ENCODE measurements at regions not wholly inside any gene's neighbourhood (a gene's known extent, or its start where the extent isn't known, plus 50 kb on each side); places are given as distances from the start of the nearest gene placed in this dataset.

DNA sequence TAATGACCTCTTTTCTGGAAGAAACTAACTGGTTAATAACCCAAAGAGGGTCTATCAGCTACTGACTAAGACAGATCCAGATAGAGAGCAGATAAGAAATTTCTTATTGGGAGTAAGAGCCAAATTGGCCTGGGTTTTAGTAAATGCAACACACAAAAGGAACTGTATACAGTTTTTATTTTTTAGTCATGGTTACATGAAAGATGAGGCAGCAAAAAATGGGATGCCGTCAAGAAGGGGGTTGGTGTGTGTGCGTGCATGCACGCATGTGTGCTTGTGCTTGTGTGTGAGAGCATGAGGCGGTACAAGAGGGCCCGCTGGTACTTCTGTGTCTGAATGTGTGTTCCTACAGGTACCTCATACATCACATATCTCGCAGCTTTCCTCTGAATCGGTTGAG, 466.2 kb upstream of the HNRNPA3 start:
- H3K9me3 ChIP-seq: no peaks in the 10 kb centered on the region
- H3K4me3 ChIP-seq: no peak overlapping the region
- H3K36me3 ChIP-seq: no peaks in the 10 kb centered on the region
- no peaks in the 10 kb centered on the region for H3K27me3 ChIP-seq
- no peak for DNase-seq

DNA sequence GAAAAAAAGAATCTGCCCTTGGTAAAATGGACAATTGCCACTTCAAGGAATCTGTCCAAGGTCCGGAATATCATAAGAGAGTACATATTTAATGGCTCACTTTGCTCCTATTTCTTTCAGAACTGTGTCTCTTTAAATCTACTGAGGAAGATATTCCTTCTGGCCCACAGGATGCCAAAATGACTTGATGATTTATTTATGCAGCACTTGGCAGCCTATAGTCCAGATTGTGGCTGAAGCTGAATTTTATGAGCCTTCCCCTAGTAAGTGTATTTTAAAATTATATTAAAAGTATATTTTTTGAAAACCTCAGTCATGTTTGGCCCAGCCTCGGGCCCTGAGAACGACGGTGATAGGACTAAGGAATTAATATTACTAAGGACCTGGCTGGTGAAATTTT, 465.1 kb upstream of the HNRNPA3 start:
- Histone ChIP-seq H3K4me3 (no peak overlapping the region), H3K27me3 (no peaks in the 10 kb centered on the region)
- no peak for DNase-seq

DNA sequence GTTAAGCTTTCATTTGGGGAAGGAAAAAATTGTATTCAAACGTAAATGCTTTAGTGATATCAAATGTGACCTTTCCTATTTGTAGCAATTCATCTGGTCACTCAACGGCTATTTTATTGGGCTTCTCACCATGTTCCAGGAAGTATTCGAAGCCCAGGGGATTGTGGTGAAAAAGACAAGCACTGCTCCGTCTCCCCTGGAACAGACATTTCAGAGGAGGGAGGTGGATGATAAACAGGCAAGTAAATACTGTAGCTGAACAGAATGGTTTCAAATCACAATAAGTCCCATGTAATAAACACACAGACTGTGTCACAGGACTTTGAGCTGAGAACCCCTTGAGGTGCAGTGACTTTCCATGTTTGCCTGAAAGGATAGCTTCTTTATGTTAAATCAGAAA, 464.7 kb upstream of the HNRNPA3 start:
- H3K9me3 ChIP-seq: no peaks in the 10 kb centered on the region
- no peaks in the 10 kb centered on the region for H3K27me3 ChIP-seq
- no peaks in the 10 kb centered on the region for H3K36me3 ChIP-seq
- DNase-seq: no peak
- H3K4me3 ChIP-seq: no peak overlapping the region

More for the DNA sequence above, 465.1 kb upstream of the HNRNPA3 start:
- Histone ChIP-seq H3K36me3 (no peaks in the 10 kb centered on the region), H3K9me3 (no peaks in the 10 kb centered on the region)

DNA sequence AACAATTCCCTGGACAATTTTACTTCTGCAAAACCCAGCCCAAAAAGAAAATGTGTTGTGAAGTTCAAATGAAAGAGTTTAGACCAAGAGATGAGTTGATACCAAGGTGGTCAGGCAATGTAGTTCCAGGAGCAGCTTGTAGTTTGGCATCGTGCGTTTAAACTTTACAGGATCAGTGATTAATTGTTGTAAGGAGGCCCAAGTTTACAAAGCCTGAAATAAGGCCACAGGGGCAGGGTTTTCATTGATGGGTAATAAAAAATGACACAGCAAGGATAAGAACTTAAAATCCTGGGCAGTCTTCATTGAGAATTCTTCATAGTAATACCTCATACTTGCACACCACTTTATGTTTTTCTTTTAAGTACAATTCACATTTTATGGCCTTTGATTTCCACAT, 463.9 kb upstream of the HNRNPA3 start:
- no peak for DNase-seq
- Histone ChIP-seq H3K36me3 (no peaks in the 10 kb centered on the region), H3K4me3 (no peak overlapping the region), H3K9me3 (no peaks in the 10 kb centered on the region), H3K27me3 (no peaks in the 10 kb centered on the region)

DNA sequence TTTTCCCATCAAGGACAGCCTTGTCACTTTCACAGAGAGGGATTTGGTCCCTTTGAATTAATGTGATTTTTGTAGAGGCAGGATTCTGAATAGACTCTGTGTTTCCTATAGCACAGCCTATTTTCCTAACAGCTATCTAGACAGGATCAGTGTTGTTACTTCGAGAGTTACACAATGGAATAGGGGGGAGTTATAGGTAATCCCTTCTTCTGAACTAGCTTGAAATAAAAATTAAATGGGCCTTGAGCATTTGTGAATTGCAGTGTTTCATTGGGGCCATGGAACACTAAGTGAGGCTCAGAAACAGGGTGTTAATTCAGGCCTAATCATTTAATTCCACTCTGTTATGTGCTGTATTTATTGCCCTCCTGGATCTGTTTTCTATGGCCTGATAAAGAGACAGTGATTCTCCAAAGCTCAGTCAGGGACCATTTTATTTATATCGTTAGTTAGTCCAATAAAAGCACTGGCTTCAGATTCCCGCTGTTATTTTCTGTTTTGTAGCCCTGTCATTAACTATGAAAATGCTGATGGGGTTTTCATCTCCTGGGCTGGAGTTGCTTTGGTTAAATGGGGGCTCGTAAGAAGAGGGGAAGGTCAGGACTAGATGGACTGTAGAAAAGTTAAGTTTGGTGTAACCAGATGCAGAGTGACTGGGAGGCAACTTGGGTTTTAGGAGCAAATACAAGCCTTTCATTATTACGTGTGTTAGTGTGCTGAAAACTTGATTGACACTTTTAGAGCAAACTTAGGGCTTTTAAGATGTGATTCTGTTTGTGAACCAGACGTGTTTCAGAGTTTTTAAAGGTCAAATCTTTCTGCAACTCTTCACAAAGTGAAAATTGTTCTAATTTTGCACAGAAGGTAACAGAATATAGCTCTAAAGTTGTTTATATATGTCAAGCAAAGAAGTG, 461.0 kb upstream of the HNRNPA3 start:
- no peaks in the 10 kb centered on the region for H3K9me3 ChIP-seq
- no peaks in the 10 kb centered on the region; the same call in 1 of the 2 replicates for H3K27me3 ChIP-seq
- no peak for DNase-seq
- H3K4me3 ChIP-seq: no peak overlapping the region
- no peaks in the 10 kb centered on the region for H3K36me3 ChIP-seq

DNA sequence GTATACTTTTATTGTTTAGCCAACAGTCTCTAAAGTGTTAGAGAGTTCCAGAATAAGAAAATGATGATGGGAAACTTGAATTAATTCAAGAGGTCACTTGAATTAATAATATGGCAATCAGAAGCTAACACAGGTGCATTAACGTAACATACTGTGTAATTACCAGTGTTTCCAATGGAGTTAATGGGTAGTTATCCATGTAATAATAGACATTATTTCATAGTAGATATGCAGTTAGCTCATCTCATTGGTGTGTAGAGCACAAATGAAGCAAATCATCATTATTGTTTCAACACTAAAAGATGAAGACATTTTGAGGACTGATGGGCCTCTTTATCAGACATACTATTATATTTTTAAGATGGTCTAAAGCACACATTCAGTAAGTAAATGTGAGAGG, 460.3 kb upstream of the HNRNPA3 start:
- Histone ChIP-seq H3K9me3 (no peaks in the 10 kb centered on the region), H3K4me3 (no peak overlapping the region), H3K27me3 (no peaks in the 10 kb centered on the region; the same call in 1 of the 2 replicates), H3K36me3 (no peaks in the 10 kb centered on the region)
- DNase-seq: no peak

DNA sequence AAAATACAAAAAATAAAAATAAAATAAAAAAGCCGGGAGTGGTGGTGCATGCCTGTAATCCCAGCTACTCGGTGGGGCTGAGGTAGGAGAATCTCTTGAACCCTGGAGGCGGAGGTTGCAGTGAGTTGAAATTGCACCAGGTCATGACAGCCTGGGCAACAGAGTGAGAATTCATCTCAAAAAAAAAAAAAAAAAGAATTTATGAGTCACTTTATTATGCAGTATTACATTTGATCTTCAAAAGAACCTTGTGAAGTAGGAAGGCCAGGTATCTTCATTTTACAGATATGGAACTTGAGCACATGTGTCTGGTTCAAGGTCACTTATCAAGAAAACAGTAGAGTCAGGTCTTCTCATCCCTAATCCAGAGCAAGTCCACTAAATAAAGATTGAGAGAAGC, 459.4 kb upstream of the HNRNPA3 start:
- no peaks in the 10 kb centered on the region for H3K9me3 ChIP-seq
- peaks cover 1% of the 10 kb centered on the region for H3K27me3 ChIP-seq

DNA sequence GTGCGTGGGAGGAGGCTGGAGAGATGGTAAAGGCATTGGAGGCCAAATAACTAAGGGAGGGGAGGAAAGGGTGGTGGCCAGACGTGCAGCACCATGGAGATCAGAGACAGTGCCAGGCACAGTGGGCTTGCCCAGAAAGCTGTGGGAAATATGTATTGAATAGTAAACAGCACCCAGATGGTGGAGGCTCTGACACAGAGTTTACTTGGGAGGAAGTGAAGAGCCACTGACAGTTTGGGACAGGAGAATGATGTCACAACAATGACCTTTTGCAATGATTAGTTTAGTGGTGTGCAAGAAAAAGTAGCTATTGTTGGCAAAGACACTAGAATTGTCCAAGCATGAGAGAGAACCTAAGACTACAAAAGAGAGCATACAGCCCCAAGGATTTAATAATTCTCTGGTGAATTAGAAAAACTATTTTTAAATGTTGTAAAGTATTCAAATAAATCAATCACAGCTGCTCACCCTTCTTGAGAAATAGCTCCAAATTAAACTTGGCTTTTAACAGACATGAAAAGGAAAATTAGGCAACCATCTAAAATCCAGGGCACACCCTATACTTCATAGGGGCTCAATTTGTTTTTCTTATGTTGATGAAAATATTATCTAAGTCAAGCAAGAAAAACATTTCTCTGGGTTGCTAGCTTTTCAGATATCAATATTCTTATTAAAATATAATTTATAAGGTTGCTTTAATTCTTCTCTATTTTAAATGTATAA, 458.7 kb upstream of the HNRNPA3 start:
- DNase-seq: peak; percentile 67
- Histone ChIP-seq H3K9me3 (no peaks in the 10 kb centered on the region), H3K36me3 (no peaks in the 10 kb centered on the region), H3K27me3 (peaks cover 3% of the 10 kb centered on the region), H3K4me3 (no peak overlapping the region)

More for the DNA sequence above, 459.4 kb upstream of the HNRNPA3 start:
- Histone ChIP-seq H3K36me3 (no peaks in the 10 kb centered on the region), H3K4me3 (no peak overlapping the region)
- DNase-seq: no peak

DNA sequence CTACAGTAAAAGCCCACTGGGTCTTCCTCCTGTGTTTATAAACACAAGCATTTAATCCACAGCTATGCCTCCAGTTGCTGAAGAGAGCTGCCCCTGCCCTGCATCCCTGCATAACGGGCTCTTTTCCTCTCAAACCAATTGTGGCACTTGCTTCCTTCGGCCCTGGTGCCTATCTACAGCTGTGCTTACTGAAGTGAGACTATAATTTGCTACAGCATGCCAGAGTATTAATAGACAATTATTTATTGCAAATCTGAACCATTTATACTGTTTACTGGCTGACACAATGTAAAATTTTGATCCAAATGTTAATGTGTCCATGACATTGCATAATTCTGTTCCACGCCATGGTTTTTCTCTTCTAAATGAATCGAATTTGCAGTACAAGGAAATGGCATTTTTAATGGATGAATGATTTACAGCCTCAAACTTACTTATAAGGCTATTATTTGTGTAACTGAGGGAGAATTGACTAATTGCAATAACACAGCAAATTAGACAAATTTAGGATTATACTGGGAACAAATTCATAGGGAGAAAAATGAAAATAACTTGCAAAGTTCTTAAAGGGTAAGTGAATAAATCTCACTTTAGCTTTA, 457.0 kb upstream of the HNRNPA3 start:
- H3K9me3 ChIP-seq: no peaks in the 10 kb centered on the region
- no peaks in the 10 kb centered on the region for H3K36me3 ChIP-seq
- peaks cover 5% of the 10 kb centered on the region for H3K27me3 ChIP-seq
- H3K4me3 ChIP-seq: no peak overlapping the region
- DNase-seq: no peak

DNA sequence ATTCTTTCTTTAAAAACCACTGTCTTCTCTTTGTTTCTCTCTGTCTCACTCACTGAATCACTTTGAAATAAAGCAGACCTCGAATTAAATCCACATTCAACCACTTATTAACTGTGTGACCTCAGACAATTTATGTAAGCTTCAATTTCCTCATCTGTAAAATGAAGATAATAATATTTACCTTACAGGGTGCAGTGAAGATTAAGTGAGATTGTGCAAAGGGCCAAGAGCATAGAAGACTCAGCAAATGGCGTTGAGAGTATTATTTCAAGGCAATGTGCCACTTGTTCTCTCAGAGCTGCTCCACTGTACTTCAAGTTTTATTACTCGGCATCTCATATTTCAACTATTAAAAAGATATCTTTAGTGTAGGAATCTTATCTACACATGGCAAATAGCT, 454.2 kb upstream of the HNRNPA3 start:
- H3K27me3 ChIP-seq: peaks cover 5% of the 10 kb centered on the region

DNA sequence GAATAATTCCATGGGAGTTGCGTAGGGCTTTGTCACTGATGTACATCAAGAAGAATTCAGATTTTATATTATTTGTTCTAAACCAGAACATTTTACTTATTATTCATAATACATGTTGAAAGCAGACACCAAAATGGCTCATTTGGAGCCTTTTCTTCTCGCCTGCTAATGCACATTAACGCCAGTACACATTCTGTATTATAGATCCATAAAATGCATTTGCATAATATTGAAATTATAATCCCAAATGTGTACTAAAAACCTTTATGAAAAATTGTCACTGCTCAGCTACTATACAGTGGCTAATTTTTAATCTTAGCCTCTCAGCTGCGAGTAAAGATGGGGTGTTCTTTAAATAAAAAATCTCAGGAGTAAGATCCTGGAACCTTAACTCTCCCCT, 452.2 kb upstream of the HNRNPA3 start:
- no peaks in the 10 kb centered on the region for H3K36me3 ChIP-seq
- H3K9me3 ChIP-seq: no peaks in the 10 kb centered on the region
- peaks cover 5% of the 10 kb centered on the region for H3K27me3 ChIP-seq
- H3K4me3 ChIP-seq: no peak overlapping the region
- DNase-seq: no peak

More for the DNA sequence above, 454.2 kb upstream of the HNRNPA3 start:
- H3K9me3 ChIP-seq: no peaks in the 10 kb centered on the region
- H3K36me3 ChIP-seq: no peaks in the 10 kb centered on the region
- H3K4me3 ChIP-seq: no peak overlapping the region
- no peak for DNase-seq

DNA sequence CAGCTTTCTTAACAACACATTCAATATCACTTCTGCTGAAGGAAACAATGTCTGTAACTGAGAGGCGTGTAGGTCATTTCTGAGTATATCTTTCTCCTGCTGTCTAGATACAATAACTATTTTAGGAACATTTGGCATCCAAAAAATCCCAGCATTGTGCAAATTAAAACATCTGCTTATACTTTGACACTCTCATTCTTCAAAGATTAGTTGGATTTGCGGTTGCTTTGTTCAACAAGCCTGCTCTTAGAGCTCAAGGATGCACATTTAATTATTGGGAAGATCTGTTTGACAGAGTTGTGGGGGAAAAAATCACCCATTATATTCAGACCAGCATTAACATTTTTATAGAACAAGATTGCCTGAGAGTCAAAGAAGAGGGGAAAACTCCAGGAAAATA, 449.5 kb upstream of the HNRNPA3 start:
- no peak overlapping the region for H3K4me3 ChIP-seq
- DNase-seq: no peak
- H3K27me3 ChIP-seq: peaks cover 5% of the 10 kb centered on the region
- H3K9me3 ChIP-seq: no peaks in the 10 kb centered on the region
- no peaks in the 10 kb centered on the region for H3K36me3 ChIP-seq

DNA sequence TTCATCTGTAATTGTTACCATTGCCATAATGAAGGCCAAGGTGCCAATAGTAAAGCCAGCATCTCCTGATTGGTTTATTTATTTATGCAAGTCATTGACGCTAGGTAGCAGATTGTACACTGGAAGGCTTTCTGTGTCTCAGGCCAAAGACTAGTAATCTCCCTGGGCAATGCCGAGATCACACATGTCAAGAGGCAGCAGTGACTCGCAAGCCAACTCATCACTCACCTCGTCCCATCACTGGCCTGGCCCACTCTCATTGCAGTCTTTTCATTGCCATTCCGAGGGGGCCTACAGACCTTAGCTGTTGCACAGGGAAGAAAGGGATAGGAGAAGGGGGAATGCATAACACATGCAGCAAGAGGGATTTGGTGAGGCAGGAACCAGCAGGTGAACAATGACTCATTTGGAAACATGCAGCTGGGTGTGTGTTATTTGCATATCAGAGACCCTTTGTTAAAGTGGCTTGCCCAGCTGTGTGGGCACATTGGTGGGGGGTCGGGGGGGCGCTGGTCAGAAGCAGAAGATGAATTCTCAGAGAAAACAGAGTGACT, 448.7 kb upstream of the HNRNPA3 start:
- Histone ChIP-seq H3K36me3 (no peaks in the 10 kb centered on the region), H3K4me3 (no peak overlapping the region), H3K27me3 (peaks cover 1% of the 10 kb centered on the region; the same call in 1 of the 2 replicates), H3K9me3 (no peaks in the 10 kb centered on the region)
- DNase-seq: no peak

DNA sequence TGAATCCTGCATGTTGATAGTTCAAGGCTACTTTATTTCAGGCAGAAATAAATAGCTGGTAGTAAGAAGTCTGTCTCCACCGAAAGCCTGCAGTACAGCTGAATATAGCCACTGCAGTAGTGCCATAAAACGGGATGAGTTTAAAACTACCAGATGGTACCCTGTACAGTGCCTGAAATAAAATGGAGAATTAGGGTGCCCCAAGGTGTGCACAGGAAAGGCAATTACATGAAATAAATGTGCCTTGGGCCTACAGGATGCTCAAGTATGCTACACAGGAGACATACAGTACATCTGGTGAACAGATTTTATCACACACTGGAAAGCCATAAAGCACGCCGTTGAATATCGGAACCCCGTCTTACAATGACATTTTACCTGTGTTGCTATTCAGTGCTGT, 447.7 kb upstream of the HNRNPA3 start:
- no peaks in the 10 kb centered on the region for H3K9me3 ChIP-seq
- no peaks in the 10 kb centered on the region; the same call in 1 of the 2 replicates for H3K27me3 ChIP-seq
- no peak for DNase-seq
- no peak overlapping the region for H3K4me3 ChIP-seq
- H3K36me3 ChIP-seq: no peaks in the 10 kb centered on the region

DNA sequence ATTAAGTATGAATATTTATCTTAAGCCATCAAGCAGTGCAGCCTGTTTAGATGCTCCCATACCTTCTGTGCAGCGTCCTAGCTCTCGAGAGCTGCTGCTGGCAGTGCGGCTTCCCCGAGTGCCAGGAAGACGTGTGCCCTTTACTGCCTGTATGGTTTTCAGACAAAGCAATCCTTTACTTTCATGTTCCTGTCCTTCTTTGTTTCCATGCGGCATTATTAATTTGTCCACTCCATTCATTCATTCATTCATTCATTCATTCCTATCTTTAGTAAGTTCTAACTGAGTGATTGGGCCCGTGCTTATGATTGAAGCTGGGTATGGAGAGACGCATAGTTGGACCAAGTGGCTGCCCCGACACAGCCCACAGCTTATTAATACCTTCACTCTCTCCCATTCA, 446.6 kb upstream of the HNRNPA3 start:
- no peak overlapping the region for H3K4me3 ChIP-seq
- no peaks in the 10 kb centered on the region for H3K36me3 ChIP-seq
- no peaks in the 10 kb centered on the region; the same call in 1 of the 2 replicates for H3K27me3 ChIP-seq
- no peak for DNase-seq
- no peaks in the 10 kb centered on the region for H3K9me3 ChIP-seq

DNA sequence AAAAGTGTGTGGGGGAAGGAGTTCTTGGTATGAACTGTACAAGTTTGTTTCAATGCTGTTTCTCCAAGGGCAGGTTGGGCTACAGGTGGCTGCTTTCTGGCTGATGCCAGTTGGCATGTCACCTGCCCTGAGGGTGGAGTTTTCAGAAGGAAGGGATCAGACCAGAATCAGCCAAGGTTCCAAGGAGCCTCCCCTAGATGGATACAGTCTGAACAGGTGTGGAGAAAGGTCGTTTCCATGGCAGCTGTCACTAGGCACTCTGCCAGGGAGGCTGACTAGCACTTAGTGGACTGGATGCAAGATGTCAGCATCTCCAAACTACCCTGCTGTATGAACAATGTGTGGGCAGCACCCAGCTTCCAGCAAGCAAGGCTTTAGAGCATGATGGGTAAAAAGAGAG, 444.4 kb upstream of the HNRNPA3 start:
- no peaks in the 10 kb centered on the region; the same call in 1 of the 2 replicates for H3K27me3 ChIP-seq
- H3K36me3 ChIP-seq: no peaks in the 10 kb centered on the region
- DNase-seq: no peak
- no peaks in the 10 kb centered on the region for H3K9me3 ChIP-seq
- no peak overlapping the region for H3K4me3 ChIP-seq

DNA sequence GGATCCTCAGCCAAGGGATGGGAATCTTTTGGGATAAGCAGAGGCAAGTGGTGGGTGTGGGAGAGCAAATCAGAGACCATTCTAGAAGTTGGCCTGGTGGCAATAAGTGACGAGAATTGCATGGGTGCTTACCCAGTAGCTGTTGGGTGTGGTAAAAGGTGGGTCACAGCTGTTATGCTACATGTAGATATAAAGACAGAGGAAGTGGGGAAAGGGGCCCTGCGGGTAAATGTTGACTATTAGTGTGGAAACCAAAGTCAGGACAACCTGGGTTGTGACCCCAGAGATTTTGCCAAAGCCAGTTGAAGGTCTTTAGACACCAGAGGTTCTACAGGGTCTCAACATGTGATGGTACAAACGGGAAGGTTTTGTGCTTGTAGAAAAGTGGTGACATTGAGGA, 443.6 kb upstream of the HNRNPA3 start:
- no peak for DNase-seq
- Histone ChIP-seq H3K9me3 (no peaks in the 10 kb centered on the region), H3K27me3 (no peaks in the 10 kb centered on the region), H3K4me3 (no peak overlapping the region), H3K36me3 (no peaks in the 10 kb centered on the region)
